ENCODE measurements at regions not wholly inside any gene's neighbourhood (a gene's known extent, or its start where the extent isn't known, plus 50 kb on each side); places are given as distances from the start of the nearest gene placed in this dataset.

DNA sequence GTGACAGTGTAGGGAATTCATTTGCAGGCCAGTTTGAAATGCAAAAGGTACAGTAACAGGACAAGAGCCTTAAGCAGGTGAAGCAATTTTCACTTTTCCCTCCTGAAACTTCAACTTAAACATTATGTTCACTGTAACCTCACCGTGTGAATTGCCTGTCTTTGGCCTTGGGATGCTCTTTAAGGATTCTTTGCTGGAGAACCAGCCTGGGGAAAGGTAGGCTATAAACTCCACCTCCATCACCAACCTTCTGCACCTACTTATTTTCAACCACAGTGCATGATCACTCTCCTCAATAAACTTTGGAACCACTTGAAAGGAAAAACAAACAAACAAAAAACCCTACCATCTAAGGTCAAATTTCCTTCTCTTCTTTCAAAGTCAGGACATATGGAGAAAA lies 300.5 kb downstream of the TLE1 start:
- no peak overlapping the region for H3K4me3 ChIP-seq (ENCODE audit: low read length)
- H3K27me3 ChIP-seq (ENCODE audit: insufficient read depth, low read length), result no peaks in the 10 kb centered on the region
- H3K36me3 ChIP-seq (ENCODE audit: insufficient read depth, low read length), result no peaks in the 10 kb centered on the region
- H3K9me3 ChIP-seq (ENCODE audit: low read length), result no peaks in the 10 kb centered on the region
- peaks cover 5% of the 10 kb centered on the region for H3K4me1 ChIP-seq (ENCODE audit: insufficient read depth, low read length)
- H2AFZ ChIP-seq (ENCODE audit: low read depth, low read length), result no peak overlapping the region

DNA sequence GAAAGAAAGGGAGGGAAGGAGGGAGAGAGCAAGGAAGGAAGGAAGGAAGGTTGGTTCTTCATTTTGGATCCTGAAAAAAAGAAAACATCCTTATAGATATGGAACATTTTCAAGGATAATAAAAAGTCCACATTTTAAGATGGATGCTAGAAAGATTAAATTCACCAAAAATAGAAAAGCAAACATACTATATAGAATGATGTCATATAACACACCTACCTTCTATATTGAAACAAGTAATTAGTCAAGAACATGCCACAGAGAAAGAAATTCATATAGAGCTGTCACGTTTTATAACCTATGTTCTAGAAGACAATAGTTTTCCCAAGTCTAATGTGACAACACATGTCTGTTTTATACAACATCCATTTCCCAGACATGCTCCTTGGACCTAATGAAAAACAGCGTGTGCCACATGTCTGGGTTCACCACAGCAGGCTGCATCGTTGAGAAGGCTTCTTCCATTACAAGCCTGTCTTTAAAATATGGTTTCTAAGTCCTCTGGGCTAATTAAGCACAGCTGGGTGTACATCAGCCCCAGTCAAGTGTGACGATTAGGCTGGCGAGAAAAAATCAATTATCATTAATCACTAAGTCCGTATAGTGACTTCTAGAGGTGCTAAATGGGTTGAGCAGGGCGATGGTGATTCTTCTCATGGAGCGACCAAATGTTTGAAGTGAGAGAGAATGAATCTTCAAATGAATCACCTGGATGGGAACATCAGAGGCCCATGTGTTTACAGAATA lies 301.8 kb downstream of the TLE1 start:
- Histone ChIP-seq H3K36me3 (ENCODE audit: insufficient read depth, low read length) (no peaks in the 10 kb centered on the region), H3K4me1 (ENCODE audit: insufficient read depth, low read length) (peaks cover 5% of the 10 kb centered on the region), H3K27me3 (ENCODE audit: insufficient read depth, low read length) (no peaks in the 10 kb centered on the region), H2AFZ (ENCODE audit: low read depth, low read length) (no peak overlapping the region), H3K4me3 (ENCODE audit: low read length) (no peak overlapping the region), H3K9me3 (ENCODE audit: low read length) (no peaks in the 10 kb centered on the region)

DNA sequence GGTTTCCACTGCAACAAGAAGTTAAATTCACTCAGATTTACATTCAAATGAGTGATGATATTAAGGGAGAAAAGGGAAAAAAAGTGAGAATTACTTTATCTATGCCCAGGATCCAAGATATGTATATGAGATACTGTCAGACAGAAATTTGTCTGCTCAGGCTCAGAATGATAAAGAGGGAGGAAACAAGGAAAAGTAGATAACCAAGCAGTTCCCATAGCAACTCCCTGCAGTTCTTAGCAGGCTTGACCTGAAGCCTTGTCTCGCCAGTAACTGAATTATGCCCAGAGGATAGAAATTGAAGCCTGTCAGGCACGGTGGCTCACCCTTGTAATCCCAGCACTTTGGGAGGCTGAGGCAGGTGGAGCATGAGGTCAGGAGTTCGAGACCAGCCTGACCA lies 304.4 kb downstream of the TLE1 start:
- Histone ChIP-seq H3K4me1 (ENCODE audit: insufficient read depth, low read length) (peaks cover 5% of the 10 kb centered on the region), H3K4me3 (ENCODE audit: low read length) (no peak overlapping the region), H2AFZ (ENCODE audit: low read depth, low read length) (no peak overlapping the region), H3K36me3 (ENCODE audit: insufficient read depth, low read length) (no peaks in the 10 kb centered on the region), H3K27me3 (ENCODE audit: insufficient read depth, low read length) (no peaks in the 10 kb centered on the region), H3K9me3 (ENCODE audit: low read length) (no peaks in the 10 kb centered on the region)

DNA sequence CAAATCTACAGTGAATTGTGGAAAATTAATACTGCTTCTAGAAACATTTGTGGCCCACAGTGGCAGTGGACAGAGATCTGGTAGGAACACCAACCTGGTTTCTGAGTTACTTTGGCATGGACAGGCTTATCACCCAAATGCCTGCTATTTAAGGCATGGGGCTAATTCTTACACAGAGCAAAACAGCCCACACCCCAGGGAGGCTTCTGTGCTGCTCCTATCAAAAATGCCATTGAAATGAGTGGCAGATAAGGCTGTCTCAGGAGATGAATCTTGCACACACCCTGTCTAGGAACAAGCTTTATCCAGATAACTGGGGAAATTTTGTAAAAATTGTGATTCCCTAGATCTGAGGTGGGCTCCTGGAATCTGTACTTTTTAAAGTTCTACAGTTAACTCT lies 307.1 kb downstream of the TLE1 start:
- Histone ChIP-seq H3K4me3 (ENCODE audit: low read length) (no peak overlapping the region), H2AFZ (ENCODE audit: low read depth, low read length) (no peak overlapping the region), H3K4me1 (ENCODE audit: insufficient read depth, low read length) (no peaks in the 10 kb centered on the region)

DNA sequence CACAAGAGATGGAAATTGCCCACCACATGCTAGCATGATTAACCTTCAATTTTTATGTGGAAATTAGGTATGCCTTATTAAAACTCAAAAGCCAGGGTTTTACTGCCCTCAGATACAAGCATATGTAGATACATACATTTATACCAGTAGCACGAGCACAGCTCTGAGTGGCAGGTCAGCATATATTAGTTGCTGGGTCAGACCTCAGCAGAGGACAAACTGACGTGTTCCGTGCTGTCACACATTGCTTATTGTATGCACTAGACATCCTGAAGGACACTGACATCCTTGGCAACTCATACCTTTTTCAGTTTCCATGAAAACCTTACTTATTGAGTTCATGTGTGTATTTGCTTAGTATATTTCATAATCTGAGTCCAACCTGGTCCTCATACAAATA lies 307.7 kb downstream of the TLE1 start:
- no peak overlapping the region for H2AFZ ChIP-seq (ENCODE audit: low read depth, low read length)
- peaks cover under 1% of the 10 kb centered on the region for H3K27me3 ChIP-seq (ENCODE audit: insufficient read depth, low read length)
- no peaks in the 10 kb centered on the region for H3K4me1 ChIP-seq (ENCODE audit: insufficient read depth, low read length)
- no peaks in the 10 kb centered on the region for H3K9me3 ChIP-seq (ENCODE audit: low read length)
- H3K4me3 ChIP-seq (ENCODE audit: low read length), result no peak overlapping the region
- H3K36me3 ChIP-seq (ENCODE audit: insufficient read depth, low read length), result no peaks in the 10 kb centered on the region

More for the DNA sequence above, 307.1 kb downstream of the TLE1 start:
- Histone ChIP-seq H3K36me3 (ENCODE audit: insufficient read depth, low read length) (no peaks in the 10 kb centered on the region), H3K27me3 (ENCODE audit: insufficient read depth, low read length) (no peaks in the 10 kb centered on the region), H3K9me3 (ENCODE audit: low read length) (no peaks in the 10 kb centered on the region)

DNA sequence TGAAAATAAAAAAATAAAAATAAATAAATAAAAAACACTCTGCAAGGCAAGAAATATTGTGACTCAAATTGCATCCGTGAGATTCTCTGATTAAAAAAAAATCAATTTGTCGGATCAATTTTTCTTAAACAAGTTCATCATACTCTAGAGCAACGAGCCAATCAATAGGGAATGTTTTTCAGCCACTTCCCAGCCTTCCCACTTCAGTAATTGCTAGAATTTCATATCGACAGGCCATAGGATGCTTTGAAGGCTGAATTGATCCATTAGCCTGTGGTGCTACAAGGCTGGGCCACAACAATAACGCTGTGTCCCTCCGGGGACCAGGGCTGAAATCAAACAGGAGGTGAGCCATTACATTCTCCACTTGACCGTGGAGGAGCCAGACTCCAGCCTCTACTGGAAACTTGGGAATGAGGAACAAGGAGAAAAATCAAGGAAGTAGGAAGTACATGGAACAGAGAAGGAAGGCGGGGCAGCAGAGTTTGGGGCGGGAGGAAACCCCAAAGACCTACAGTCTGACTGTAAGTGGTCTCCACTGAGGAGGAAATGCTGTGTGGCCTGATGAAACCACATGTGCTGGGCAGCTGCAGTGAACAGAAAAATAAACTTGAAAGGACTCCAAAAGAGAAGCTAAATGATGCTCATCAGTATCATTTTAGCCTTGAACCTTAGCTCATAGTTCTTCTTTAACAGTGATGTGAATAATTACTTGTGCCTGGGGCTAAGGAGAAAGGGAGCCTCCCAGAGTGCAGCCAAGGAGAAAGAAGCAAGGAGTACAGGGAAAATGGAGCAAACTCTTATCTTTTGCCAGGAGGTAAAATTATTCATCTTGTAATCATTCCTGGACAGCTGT lies 308.6 kb downstream of the TLE1 start:
- Histone ChIP-seq H3K4me3 (ENCODE audit: low read length) (no peak overlapping the region), H2AFZ (ENCODE audit: low read depth, low read length) (no peak overlapping the region), H3K9me3 (ENCODE audit: low read length) (no peaks in the 10 kb centered on the region), H3K36me3 (ENCODE audit: insufficient read depth, low read length) (no peaks in the 10 kb centered on the region), H3K27me3 (ENCODE audit: insufficient read depth, low read length) (peaks cover 9% of the 10 kb centered on the region), H3K4me1 (ENCODE audit: insufficient read depth, low read length) (no peaks in the 10 kb centered on the region)

DNA sequence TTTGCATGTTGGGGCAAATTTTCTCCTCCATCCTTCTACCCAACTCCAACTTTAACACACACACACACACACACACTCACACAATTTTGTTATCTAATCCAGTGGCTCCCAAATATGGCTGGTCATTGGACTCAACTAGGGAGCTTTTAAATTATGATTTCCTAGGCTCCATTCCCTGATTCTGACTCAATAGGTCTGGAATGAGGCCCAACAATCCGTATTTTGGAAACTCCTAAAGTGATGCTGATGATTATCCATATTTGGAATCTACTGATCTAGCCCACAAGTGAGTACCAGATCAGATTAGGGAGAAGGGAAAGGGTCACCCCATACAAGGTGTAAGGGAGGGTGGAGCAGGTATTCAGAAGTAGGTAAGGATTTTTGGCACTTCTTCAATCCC lies 309.7 kb downstream of the TLE1 start:
- Histone ChIP-seq H2AFZ (ENCODE audit: low read depth, low read length) (no peak overlapping the region), H3K36me3 (ENCODE audit: insufficient read depth, low read length) (no peaks in the 10 kb centered on the region), H3K4me1 (ENCODE audit: insufficient read depth, low read length) (no peaks in the 10 kb centered on the region), H3K4me3 (ENCODE audit: low read length) (no peak overlapping the region), H3K9me3 (ENCODE audit: low read length) (no peaks in the 10 kb centered on the region), H3K27me3 (ENCODE audit: insufficient read depth, low read length) (peaks cover 11% of the 10 kb centered on the region)

DNA sequence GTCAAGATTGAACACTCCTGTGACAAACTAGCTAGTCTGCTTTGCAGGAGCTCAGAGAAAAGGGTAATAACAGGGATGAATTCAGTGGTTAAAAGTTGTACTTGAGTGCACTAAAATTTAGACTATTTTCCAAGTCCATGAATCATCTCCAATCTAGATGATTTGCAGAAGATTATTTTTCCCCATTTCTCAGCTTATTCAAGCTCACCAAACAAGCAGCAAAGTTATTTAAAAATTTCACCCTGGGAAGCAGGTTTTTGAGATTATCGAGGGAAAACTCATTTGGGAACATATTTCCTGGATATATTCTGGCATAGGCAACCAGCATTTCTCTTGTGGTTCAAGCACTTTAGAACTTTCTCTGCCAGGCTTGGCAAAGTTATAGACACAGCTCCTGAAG lies 311.4 kb downstream of the TLE1 start:
- Histone ChIP-seq H3K4me3 (ENCODE audit: low read length) (no peak overlapping the region), H3K27me3 (ENCODE audit: insufficient read depth, low read length) (peaks cover 17% of the 10 kb centered on the region), H3K36me3 (ENCODE audit: insufficient read depth, low read length) (no peaks in the 10 kb centered on the region), H3K4me1 (ENCODE audit: insufficient read depth, low read length) (no peaks in the 10 kb centered on the region), H2AFZ (ENCODE audit: low read depth, low read length) (no peak overlapping the region), H3K9me3 (ENCODE audit: low read length) (no peaks in the 10 kb centered on the region)

DNA sequence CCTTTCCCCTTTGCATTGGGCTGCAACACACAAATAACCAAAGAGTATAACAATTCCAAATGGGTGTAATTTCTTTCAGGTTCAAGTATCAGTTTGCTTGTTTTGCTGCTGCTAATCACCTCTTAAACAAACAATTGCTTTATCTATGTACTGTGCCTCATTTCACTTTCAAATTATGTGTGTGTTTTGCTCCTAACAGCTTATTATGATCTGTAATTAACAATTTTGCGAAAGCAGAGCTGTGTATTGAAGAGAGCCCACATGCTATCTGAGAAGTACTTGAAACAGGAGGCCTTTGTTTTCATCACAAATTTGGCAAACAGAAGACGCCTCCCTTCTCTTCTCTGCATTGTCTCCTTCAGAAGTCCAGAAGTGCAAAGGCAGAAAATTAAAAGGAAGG lies 312.0 kb downstream of the TLE1 start:
- no peaks in the 10 kb centered on the region for H3K9me3 ChIP-seq (ENCODE audit: low read length)
- no peaks in the 10 kb centered on the region for H3K4me1 ChIP-seq (ENCODE audit: insufficient read depth, low read length)
- no peak overlapping the region for H3K4me3 ChIP-seq (ENCODE audit: low read length)
- H3K27me3 ChIP-seq (ENCODE audit: insufficient read depth, low read length), result peaks cover 21% of the 10 kb centered on the region
- H2AFZ ChIP-seq (ENCODE audit: low read depth, low read length), result no peak overlapping the region
- H3K36me3 ChIP-seq (ENCODE audit: insufficient read depth, low read length), result no peaks in the 10 kb centered on the region

DNA sequence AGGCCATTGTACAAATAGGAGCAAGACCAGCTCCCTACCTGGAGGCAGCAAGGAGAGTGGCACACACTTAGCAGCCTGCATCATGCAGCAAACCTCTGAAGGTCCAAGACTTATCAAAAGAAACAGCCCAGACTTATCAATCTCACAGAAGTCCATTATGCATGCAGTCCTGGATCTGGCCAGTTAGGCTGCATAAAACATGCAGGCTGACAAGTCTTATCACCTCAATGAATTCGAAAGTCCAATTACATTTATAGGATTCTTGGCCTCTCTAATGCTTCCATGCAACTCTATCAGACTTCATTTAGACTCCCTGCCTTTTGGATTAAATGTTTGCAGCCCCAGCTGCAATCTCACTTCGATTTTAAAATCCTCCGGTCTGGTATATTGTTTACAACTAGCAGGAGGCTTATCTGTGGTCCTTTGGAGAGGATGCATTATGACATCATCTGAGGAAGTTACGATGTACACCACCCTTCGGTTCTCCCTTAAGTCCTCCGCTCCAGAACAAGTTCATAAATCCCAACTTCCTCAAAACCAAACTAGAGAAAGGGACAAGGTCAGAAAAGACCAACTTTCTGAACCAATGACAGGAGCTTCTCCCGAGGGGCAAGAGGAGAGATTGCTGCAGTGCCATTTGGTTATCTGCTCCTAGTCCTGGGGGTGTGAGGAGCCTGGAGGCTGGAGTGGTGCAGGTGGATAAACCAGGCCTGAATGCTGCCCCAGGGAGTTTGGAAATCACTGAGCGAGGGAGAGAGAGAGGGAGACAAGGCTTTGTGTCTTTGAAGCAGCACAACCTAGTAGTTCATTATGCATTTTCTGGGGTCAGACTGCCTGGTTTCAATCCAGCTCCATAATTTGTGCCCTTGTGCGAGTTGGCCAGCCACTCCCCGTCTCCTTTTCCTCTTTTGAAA lies 313.9 kb downstream of the TLE1 start:
- Histone ChIP-seq H3K9me3 (ENCODE audit: low read length) (no peaks in the 10 kb centered on the region), H3K36me3 (ENCODE audit: insufficient read depth, low read length) (no peaks in the 10 kb centered on the region), H3K27me3 (ENCODE audit: insufficient read depth, low read length) (peaks cover 25% of the 10 kb centered on the region), H2AFZ (ENCODE audit: low read depth, low read length) (no peak overlapping the region), H3K4me1 (ENCODE audit: insufficient read depth, low read length) (no peaks in the 10 kb centered on the region), H3K4me3 (ENCODE audit: low read length) (no peak overlapping the region)

DNA sequence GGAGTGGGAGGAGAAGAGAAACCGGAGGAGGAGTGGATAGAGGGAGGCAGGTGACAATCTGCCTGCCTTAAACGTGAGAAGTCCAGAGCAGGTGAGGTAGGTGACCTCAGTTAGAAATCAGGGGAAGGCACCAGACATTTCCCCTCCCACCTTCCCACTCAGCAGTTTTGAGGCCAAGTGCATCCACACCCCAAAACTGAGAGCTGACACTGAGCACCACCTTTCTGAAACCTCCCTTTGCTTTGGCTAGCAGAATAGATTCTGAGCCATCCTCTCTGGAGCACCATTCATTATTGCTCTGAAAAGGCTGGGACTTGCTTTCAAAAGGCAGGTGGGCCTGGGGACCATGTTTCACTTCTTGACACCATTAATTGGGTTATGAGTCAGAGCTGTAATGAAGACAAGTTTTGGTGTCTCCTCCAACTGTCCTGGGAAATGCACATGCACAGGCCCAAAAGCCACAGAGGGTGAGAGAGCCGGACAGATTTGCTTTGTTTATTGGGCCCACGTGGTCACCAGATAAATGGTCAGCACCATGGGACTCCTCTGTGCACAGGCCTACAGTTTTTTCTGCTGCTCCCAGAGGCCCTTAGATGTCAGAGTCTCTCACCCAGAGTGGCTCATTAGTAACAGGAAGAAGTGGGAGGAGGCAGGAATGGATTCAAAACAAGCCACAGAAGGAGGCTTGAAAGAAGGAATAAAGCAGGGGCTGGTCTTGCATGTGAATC lies 314.7 kb downstream of the TLE1 start:
- Histone ChIP-seq H3K36me3 (ENCODE audit: insufficient read depth, low read length) (no peaks in the 10 kb centered on the region), H3K27me3 (ENCODE audit: insufficient read depth, low read length) (peaks cover 25% of the 10 kb centered on the region), H2AFZ (ENCODE audit: low read depth, low read length) (no peak overlapping the region), H3K4me1 (ENCODE audit: insufficient read depth, low read length) (no peaks in the 10 kb centered on the region), H3K9me3 (ENCODE audit: low read length) (no peaks in the 10 kb centered on the region), H3K4me3 (ENCODE audit: low read length) (no peak overlapping the region)

DNA sequence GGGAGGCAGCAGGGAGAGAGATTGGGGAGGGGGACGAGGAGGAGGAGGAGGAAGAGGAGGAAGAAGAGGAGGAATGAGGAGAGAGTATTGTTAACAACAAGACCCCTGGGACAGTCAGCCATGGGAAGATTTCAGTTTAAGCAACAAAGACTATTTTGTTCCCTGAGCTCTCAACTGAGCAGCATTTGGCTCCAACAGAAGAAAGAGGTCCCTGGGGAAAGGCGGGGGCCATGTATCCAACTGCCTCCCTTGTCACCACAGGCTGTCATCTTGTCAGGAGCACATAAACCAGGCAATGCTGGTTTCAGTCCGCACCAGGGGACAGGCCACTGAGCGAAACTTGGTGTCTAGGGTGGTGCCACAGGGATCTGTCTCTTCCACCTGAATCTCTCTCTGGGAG lies 316.1 kb downstream of the TLE1 start:
- no peak overlapping the region for H2AFZ ChIP-seq (ENCODE audit: low read depth, low read length)
- peaks cover 25% of the 10 kb centered on the region for H3K27me3 ChIP-seq (ENCODE audit: insufficient read depth, low read length)

More for the DNA sequence above, 316.1 kb downstream of the TLE1 start:
- H3K4me1 ChIP-seq (ENCODE audit: insufficient read depth, low read length), result no peaks in the 10 kb centered on the region
- no peak overlapping the region for H3K4me3 ChIP-seq (ENCODE audit: low read length)
- no peaks in the 10 kb centered on the region for H3K9me3 ChIP-seq (ENCODE audit: low read length)
- no peaks in the 10 kb centered on the region for H3K36me3 ChIP-seq (ENCODE audit: insufficient read depth, low read length)

Data from neuron (in vitro differentiated cells).